SK-N-SH (cell line): ENCODE measurements at regions not wholly inside any gene's neighbourhood (a gene's known extent, or its start where the extent isn't known, plus 50 kb on each side); places are given as distances from the start of the nearest gene placed in this dataset.

ENCODE experiments used
- CTCF ChIA-PET: fragments of 300-600, 350-600 bp; formaldehyde crosslinking; extraction: SDS; loops from one replicate; lab custom pipeline; 2021; lab: Yijun Ruan, JAX
- POLR2A ChIA-PET: fragments of 350-600 bp; sonication (Branson Sonifier 250); formaldehyde crosslinking; extraction: SDS; loops from one replicate; lab custom pipeline; 2020; ENCODE audit warnings: antibody characterized with exemption, inconsistent platforms; lab: Yijun Ruan, JAX
- DNase-seq: peaks from one replicate; pipeline ENCODE4 v3.0.0; 2012
- H2AFZ ChIP-seq: fragments of 200-600 bp; sonication (generic); 2 replicates; pipeline ENCODE4 v1.8.1; 2016; ENCODE audit warnings: antibody characterized with exemption, mild to moderate bottlenecking, low read depth
- H3F3A ChIP-seq: fragments of 200-600 bp; sonication (generic); replicated peaks from 2 replicates; pipeline ENCODE3; 2016; ENCODE audit warnings: antibody characterized with exemption, mild to moderate bottlenecking; ENCODE audit not compliant: insufficient read depth
- H3K27ac ChIP-seq, 2 experiments: fragments of 200-500 bp in 1 of 2; fragments of 200-600 bp in 1 of 2; sonication (Bioruptor generic) in 1 of 2; sonication (generic), shearing (Covaris generic) in 1 of 2; 2 replicates each; pipeline versions ENCODE4 v1.5.1 to v1.6.1; 2014 to 2016; ENCODE audit warnings: low read depth in 2 of 2, inconsistent platforms in 1 of 2, low read length in 1 of 2, mild to moderate bottlenecking in 1 of 2, mixed read lengths in 1 of 2
- H3K27me3 ChIP-seq: fragments of 200-600 bp; sonication (generic), shearing (Covaris generic); 2 replicates; pipeline ENCODE4 v1.6.1; 2016; ENCODE audit warnings: mixed run types; ENCODE audit not compliant: insufficient read depth
- H3K36me3 ChIP-seq, 2 experiments: fragments of 200-500 bp in 1 of 2; fragments of 200-600 bp in 1 of 2; sonication (Bioruptor generic) in 1 of 2; sonication (generic) in 1 of 2; replicated peaks in 1 of 2; 2 replicates each; pipeline versions ENCODE3 to v1.5.1; 2014 to 2016; ENCODE audit warnings: low read length in 1 of 2, mild to moderate bottlenecking in 1 of 2; ENCODE audit not compliant: insufficient read depth in 2 of 2, control insufficient read depth in 1 of 2
- H3K4me1 ChIP-seq, 2 experiments: fragments of 200-500 bp in 1 of 2; fragments of 200-600 bp in 1 of 2; sonication (Bioruptor generic) in 1 of 2; sonication (generic), shearing (Covaris generic) in 1 of 2; 2 replicates each; pipeline versions ENCODE4 v1.5.1 to v1.6.1; 2014 to 2016; ENCODE audit warnings: low read depth in 1 of 2, low read length in 1 of 2, mixed run types in 1 of 2; ENCODE audit not compliant: insufficient read depth in 2 of 2, control insufficient read depth in 1 of 2
- H3K4me2 ChIP-seq: fragments of 200-600 bp; sonication (generic), shearing (Covaris generic); 2 replicates; pipeline ENCODE4 v1.6.1; 2017; ENCODE audit warnings: mixed run types
- H3K4me3 ChIP-seq, 2 experiments: fragments of 200-500 bp in 1 of 2; fragments of 200-600 bp in 1 of 2; sonication (Bioruptor generic) in 1 of 2; sonication (generic), shearing (Covaris generic) in 1 of 2; 2 replicates each; pipeline versions ENCODE4 v1.5.1 to v1.8.1; 2014 to 2016; ENCODE audit warnings: low read depth in 2 of 2, inconsistent platforms in 1 of 2, low read length in 1 of 2, mild to moderate bottlenecking in 1 of 2, mixed read lengths in 1 of 2, moderate library complexity in 1 of 2
- H3K79me2 ChIP-seq: fragments of 200-600 bp; sonication (generic); 2 replicates; pipeline ENCODE4 v1.8.1; 2017; ENCODE audit warnings: mild to moderate bottlenecking; ENCODE audit not compliant: insufficient read depth
- H3K9ac ChIP-seq: fragments of 200-600 bp; sonication (generic); 2 replicates; pipeline ENCODE4 v1.6.1; 2017; ENCODE audit warnings: mixed run types
- H3K9me2 ChIP-seq: fragments of 200-600 bp; sonication (generic); 2 replicates; pipeline ENCODE4 v1.6.1; 2017; ENCODE audit warnings: mixed run types
- H3K9me3 ChIP-seq: fragments of 200-600 bp; sonication (generic); 2 replicates; pipeline ENCODE4 v1.6.1; 2017; ENCODE audit warnings: mixed run types, mild to moderate bottlenecking, moderate library complexity
- H4K20me1 ChIP-seq: fragments of 200-600 bp; sonication (generic); 2 replicates; pipeline ENCODE4 v1.6.1; 2017; ENCODE audit warnings: mild to moderate bottlenecking, mixed run types; ENCODE audit not compliant: insufficient read depth
- ELF1 ChIP-seq: IDR thresholded peaks from 2 replicates; pipeline ENCODE4 v1.4.0; 2012
- EP300 ChIP-seq, 2 experiments: IDR thresholded peaks; 2 replicates each; pipeline versions ENCODE4 v1.4.0 to v1.6.1; 2012; ENCODE audit warnings: borderline replicate concordance in 1 of 2, low read depth in 1 of 2, low read length in 1 of 2
- FOSL2 ChIP-seq: IDR thresholded peaks from 2 replicates; pipeline ENCODE4 v1.4.0; 2012; ENCODE audit warnings: low read depth, mild to moderate bottlenecking, moderate library complexity, borderline replicate concordance
- GATA2 ChIP-seq: sonication (generic); formaldehyde crosslinking; IDR thresholded peaks from 2 replicates; pipeline ENCODE4 v1.5.0; 2020; ENCODE audit warnings: mild to moderate bottlenecking, missing genetic modification reagents
- IRF3 ChIP-seq: fragments of 150-350 bp; IDR thresholded peaks from 2 replicates; pipeline ENCODE4 v1.6.1; 2016; ENCODE audit warnings: mild to moderate bottlenecking, low read depth, low read length
- MXI1 ChIP-seq: IDR thresholded peaks from 2 replicates; pipeline ENCODE4 v1.6.1; 2012; ENCODE audit warnings: mild to moderate bottlenecking, low read depth, low read length, improper control_type of control experiment
- RFX5 ChIP-seq: IDR thresholded peaks from 2 replicates; pipeline ENCODE4 v1.6.1; 2012; ENCODE audit warnings: mild to moderate bottlenecking, improper control_type of control experiment, low read length
- SIN3A ChIP-seq: IDR thresholded peaks from 2 replicates; pipeline ENCODE4 v1.6.1; 2012; ENCODE audit warnings: low read depth, mild to moderate bottlenecking, low read length, moderate library complexity, borderline replicate concordance
- SMC3 ChIP-seq: IDR thresholded peaks from 2 replicates; pipeline ENCODE4 v1.6.1; 2012; ENCODE audit warnings: low read depth, low read length, improper control_type of control experiment
- USF1 ChIP-seq: IDR thresholded peaks from 2 replicates; pipeline ENCODE4 v1.4.0; 2012; ENCODE audit warnings: low read depth, borderline replicate concordance
- USF2 ChIP-seq: fragments of 150-350 bp; IDR thresholded peaks from 2 replicates; pipeline ENCODE4 v1.6.1; 2017; ENCODE audit warnings: antibody characterized with exemption, low read length, low read depth, borderline replicate concordance
- WGBS: methylation state at CpG from one replicate; pipeline ENCODE4 v1.1.6; 2017; ENCODE audit warnings: low lambda C conversion rate; 5-methylcytosine and 5-hydroxymethylcytosine counted together
- TF ChIP-seq, protein P1 (sequence below): IDR thresholded peaks from 2 replicates; pipeline ENCODE4 v1.4.0; 2012; ENCODE audit warnings: low read depth
- TF ChIP-seq, protein P2 (sequence below): IDR thresholded peaks from 2 replicates; pipeline ENCODE4 v1.6.1; 2012; ENCODE audit warnings: mild to moderate bottlenecking, low read depth, low read length, moderate library complexity
- TF ChIP-seq, protein P3 (sequence below): IDR thresholded peaks from 2 replicates; pipeline ENCODE4 v1.4.0; 2012; ENCODE audit warnings: low read depth, borderline replicate concordance
- TF ChIP-seq, protein P4 (sequence below): IDR thresholded peaks from 2 replicates; pipeline ENCODE4; 2012

- Histone ChIP-seq H3K4me1 (no peaks in the 10 kb centered on the region), H3K27ac (no peak overlapping the region), H3K27me3 (no peaks in the 10 kb centered on the region), H3K9me2 (no peaks in the 10 kb centered on the region), H3K4me2 (no peak overlapping the region), H3F3A (no peaks in the 10 kb centered on the region), H3K9ac (no peak overlapping the region), H2AFZ (no peak overlapping the region), H3K36me3 (no peaks in the 10 kb centered on the region), H4K20me1 (no peaks in the 10 kb centered on the region), H3K79me2 (no peaks in the 10 kb centered on the region), H3K9me3 (no peaks in the 10 kb centered on the region), H3K4me3 (no peak overlapping the region)
- WGBS: 14% methylated on average over 1 of the region's 1 CpG
- no peak for DNase-seq
- CTCF ChIA-PET: interaction anchor here (0.7 kb wide), 1 partner anchor 12 kb away, joined by 3 read pairs; no protein-coding TSS in a partner anchor
- TF ChIP-seq IRF3: no peak
- TF ChIP-seq, protein P1, sequence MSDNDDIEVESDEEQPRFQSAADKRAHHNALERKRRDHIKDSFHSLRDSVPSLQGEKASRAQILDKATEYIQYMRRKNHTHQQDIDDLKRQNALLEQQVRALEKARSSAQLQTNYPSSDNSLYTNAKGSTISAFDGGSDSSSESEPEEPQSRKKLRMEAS: no peak
- no peak for TF ChIP-seq EP300 (IDR thresholded peaks at IDR 0.05; ENCODE audit: borderline replicate concordance in 1 of 2, low read depth in 1 of 2, low read length in 1 of 2)
- no peak for TF ChIP-seq FOSL2
- no peak for TF ChIP-seq MXI1
- no peak for TF ChIP-seq SMC3
- TF ChIP-seq RFX5: no peak
- no peak for TF ChIP-seq USF1
- TF ChIP-seq, protein P2, sequence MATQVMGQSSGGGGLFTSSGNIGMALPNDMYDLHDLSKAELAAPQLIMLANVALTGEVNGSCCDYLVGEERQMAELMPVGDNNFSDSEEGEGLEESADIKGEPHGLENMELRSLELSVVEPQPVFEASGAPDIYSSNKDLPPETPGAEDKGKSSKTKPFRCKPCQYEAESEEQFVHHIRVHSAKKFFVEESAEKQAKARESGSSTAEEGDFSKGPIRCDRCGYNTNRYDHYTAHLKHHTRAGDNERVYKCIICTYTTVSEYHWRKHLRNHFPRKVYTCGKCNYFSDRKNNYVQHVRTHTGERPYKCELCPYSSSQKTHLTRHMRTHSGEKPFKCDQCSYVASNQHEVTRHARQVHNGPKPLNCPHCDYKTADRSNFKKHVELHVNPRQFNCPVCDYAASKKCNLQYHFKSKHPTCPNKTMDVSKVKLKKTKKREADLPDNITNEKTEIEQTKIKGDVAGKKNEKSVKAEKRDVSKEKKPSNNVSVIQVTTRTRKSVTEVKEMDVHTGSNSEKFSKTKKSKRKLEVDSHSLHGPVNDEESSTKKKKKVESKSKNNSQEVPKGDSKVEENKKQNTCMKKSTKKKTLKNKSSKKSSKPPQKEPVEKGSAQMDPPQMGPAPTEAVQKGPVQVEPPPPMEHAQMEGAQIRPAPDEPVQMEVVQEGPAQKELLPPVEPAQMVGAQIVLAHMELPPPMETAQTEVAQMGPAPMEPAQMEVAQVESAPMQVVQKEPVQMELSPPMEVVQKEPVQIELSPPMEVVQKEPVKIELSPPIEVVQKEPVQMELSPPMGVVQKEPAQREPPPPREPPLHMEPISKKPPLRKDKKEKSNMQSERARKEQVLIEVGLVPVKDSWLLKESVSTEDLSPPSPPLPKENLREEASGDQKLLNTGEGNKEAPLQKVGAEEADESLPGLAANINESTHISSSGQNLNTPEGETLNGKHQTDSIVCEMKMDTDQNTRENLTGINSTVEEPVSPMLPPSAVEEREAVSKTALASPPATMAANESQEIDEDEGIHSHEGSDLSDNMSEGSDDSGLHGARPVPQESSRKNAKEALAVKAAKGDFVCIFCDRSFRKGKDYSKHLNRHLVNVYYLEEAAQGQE: no peak
- TF ChIP-seq, protein P3, sequence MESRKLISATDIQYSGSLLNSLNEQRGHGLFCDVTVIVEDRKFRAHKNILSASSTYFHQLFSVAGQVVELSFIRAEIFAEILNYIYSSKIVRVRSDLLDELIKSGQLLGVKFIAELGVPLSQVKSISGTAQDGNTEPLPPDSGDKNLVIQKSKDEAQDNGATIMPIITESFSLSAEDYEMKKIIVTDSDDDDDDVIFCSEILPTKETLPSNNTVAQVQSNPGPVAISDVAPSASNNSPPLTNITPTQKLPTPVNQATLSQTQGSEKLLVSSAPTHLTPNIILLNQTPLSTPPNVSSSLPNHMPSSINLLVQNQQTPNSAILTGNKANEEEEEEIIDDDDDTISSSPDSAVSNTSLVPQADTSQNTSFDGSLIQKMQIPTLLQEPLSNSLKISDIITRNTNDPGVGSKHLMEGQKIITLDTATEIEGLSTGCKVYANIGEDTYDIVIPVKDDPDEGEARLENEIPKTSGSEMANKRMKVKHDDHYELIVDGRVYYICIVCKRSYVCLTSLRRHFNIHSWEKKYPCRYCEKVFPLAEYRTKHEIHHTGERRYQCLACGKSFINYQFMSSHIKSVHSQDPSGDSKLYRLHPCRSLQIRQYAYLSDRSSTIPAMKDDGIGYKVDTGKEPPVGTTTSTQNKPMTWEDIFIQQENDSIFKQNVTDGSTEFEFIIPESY: no peak
- TF ChIP-seq, protein P4, sequence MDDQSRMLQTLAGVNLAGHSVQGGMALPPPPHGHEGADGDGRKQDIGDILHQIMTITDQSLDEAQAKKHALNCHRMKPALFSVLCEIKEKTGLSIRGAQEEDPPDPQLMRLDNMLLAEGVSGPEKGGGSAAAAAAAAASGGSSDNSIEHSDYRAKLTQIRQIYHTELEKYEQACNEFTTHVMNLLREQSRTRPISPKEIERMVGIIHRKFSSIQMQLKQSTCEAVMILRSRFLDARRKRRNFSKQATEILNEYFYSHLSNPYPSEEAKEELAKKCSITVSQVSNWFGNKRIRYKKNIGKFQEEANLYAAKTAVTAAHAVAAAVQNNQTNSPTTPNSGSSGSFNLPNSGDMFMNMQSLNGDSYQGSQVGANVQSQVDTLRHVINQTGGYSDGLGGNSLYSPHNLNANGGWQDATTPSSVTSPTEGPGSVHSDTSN: no peak
- no peak for TF ChIP-seq USF2
- TF ChIP-seq GATA2 (CRISPR knock-in tag): no peak
- TF ChIP-seq SIN3A: no peak
- no peak for TF ChIP-seq ELF1
- POLR2A ChIA-PET: no interaction called here
These were observed 119.4 kb downstream of the MFAP3L start for GRCh38 chr4:169906821-169907220.
